ENCODE measurements at regions not wholly inside any gene's neighbourhood (a gene's known extent, or its start where the extent isn't known, plus 50 kb on each side); places are given as distances from the start of the nearest gene placed in this dataset.
A peak's percentile ranks its signal among the peaks of the same experiment; 100 is the strongest.
"Not testable (repeated sequence)": the region's sequence is repeated elsewhere in the genome, so short reads cannot be mapped to it uniquely, and the experiment has no call there.

DNA sequence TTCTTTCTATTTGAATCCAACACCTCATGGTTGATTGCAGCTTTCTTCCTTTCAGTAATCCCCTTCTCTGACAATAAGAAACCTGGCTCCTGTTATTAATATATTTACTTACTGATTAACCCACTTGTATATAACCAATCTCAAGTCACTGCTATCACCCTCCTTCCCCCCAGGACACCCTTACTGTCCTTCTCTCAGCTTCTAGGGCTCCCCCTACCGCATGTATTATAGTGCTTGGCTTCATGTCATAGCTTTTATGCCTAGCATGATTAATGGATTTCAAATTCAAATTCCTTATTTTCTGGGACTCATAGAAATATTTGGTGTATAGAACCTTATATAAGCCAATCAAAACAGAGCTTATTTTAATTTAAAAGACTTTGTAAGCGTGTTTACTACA lies 75.7 kb upstream of the BNIP2 start:
- DNase-seq: no peak

DNA sequence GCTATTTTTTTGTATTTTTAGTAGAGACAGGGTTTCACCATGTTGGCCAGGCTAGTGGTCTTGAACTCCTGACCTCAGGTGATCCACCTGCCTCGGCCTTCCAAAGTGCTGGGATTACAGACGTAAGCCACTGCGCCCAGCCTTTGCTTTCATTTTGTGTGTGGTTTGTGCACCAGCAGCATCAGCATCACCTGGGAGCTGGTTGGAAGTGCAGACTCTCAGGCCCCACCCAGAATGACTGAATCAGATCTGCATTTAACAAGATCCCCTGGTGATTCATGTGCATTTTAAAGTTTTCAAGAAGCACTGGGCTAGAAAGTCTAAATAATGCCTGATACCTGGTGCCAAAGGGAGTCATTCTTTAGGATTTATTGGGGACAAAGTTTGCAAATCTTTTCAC lies 73.4 kb upstream of the BNIP2 start:
- peak; percentile 5 for DNase-seq

DNA sequence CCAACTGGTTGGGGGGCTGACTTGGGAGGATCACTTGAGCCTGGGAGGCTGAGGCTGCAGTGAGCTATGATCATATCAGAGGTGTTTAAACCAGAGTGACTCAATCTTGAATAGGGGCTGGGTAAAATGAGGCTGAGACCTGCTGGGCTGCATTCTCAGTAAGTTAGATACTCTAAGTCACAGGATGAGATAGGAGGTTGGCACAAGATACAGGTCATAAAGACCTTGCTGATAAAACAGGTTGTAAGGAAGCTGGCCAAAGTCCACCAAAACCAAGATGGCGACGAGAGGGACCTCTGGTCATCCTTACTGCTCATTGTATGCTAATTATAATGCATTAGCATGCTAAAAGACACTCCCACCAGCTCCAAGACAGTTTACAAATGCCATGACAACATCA lies 71.1 kb upstream of the BNIP2 start:
- not testable (repeated sequence) for DNase-seq

DNA sequence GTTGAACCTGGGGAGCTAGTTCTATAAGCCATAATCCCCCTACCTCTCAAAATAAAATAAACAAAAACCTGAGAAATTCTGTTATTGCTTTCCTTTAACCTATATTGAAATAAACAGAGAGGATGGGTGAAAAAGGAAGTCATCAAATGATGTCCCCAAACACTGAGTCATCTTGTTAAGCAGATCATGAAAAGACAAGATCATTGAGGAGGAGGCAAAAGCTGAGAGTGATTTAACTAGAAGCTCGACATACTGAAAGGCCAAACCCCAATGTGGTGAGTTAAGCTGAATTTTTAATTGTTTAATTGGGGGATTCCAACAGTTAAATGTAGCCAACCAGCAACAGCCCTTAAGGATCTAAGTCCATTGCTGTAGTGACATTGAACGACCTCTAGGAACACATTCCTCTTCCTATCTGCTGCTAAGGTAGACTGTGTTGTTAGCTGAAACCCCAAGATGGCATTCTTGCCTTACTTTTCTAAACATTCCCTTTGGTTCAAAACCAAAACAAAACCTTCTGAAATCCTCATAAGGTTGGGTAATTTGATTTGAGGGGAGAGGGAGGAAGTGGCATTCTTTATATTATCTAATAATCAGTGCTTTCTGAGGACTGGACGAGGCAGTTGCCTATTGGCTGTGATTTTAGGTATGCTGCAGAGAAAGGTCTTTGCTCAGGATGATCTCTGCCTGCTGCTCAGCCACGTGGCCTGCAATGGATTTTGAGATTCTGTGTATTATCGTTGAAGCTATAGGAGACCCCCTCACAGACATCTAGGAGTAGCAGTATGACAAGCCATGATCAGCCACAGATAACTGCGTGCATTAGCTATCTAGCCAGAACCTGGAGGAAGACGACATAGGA lies 62.7 kb upstream of the BNIP2 start:
- no peak for DNase-seq

DNA sequence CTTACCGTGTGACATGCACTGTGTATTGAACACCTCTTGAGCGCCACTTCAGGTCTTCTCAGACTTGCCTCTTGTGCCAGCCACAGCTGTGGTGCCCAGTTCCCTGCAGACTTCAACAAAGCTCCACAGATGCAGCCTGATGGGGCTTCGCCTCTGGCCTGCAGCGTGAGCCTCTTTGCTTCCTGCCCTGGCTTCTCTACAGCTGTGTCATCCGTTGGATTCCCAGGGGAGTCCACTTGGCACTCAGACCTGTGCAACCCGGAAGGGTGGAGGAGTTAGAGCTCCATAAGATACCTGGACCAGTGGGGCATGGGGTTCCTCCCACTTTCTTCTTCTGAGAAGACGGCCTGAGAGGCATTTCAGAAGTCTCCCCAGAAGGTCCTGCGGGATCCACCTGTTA lies 57.7 kb upstream of the BNIP2 start:
- DNase-seq: no peak

DNA sequence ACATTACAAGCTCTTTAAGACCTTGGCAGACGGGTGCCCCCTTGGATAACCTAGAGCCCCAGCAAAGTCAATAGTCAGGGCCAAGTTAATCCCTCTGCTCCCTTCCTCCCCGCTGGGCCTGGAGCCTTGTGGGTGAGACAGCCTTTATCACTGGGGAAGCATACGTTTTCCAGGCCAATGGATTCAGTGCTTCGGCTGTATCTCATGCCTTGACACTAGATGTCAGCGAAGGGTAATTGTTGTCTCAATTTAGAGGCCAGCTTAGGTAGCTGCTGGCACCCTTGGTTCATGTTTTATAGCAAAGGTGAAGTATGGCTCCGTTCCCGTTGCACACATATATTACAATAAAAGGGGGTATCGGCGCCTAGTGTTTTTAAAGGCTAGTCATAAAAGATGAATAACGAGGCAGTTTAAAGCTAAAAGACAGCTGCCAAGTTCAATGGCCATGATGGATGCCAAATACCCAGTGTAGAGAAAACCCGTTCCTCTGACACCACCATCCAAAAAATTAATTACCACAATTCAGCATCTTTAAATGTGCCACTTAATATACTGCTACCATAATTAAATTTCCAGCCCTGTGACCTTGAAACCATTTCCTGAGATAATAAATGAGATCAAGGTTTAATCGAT lies 52.3 kb upstream of the BNIP2 start:
- no peak for DNase-seq

DNA sequence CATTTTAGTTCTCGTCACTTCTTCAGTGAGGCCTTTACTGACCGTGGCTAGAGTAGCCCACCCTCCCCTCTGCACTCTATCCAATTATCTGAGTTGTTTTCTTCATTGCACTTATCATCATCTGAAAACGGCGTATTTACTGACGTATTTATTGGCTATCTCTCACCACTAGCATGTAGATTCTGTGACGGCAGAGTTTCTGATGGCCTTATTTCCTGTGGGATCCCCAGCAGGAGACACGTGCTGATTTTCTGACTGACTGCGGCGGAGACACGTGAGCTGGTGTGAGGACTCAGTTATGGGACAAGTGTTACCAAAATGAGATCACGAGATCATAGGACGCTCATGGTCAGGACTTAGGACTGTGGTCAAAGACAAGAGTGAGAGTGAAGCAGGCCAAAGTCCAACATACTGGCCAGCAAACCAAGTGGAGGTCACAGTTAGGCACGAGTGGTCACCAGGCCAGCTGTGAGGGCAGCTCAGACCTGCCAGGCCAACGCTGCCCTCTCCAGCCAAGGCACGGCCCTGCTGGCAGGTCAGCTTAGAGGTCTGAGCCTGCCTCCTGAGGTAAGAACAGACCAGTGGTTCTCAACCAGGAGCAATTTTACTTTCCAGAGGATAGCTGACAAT lies 50.6 kb upstream of the BNIP2 start:
- DNase-seq: no peak

All from activated CD4-positive, alpha-beta T cell treated with anti-CD3 and anti-CD28 coated beads for 48 hours (primary cell).